H9 (cell line): ENCODE measurements at regions not wholly inside any gene's neighbourhood (a gene's known extent, or its start where the extent isn't known, plus 50 kb on each side); places are given as distances from the start of the nearest gene placed in this dataset.

ENCODE experiments used
- DNase-seq: peaks from one replicate; pipeline ENCODE4 v3.0.0-alpha.2; 2017
- H2AFZ ChIP-seq: one replicate; pipeline ENCODE4 v1.6.1; 2013; ENCODE audit warnings: mild to moderate bottlenecking, low read length, control low read depth, moderate library complexity
- H2AK5ac ChIP-seq: 2 replicates; pipeline ENCODE4 v1.6.1; 2013; ENCODE audit warnings: low read length, control low read depth, mixed read lengths; ENCODE audit not compliant: insufficient read length
- H2BK120ac ChIP-seq: one replicate; pipeline ENCODE4 v1.6.1; 2013; ENCODE audit warnings: low read depth, mild to moderate bottlenecking, low read length, control low read depth, inconsistent platforms; ENCODE audit not compliant: poor library complexity, severe bottlenecking
- H2BK12ac ChIP-seq: 2 replicates; pipeline ENCODE4 v1.6.1; 2013; ENCODE audit warnings: low read length, control low read depth, mixed read lengths, low read depth; ENCODE audit not compliant: insufficient read length
- H2BK15ac ChIP-seq: 2 replicates; pipeline ENCODE4 v1.6.1; 2013; ENCODE audit warnings: low read depth, low read length, control low read depth
- H2BK20ac ChIP-seq: one replicate; pipeline ENCODE4 v1.6.1; 2013; ENCODE audit warnings: low read depth, mild to moderate bottlenecking, low read length, control low read depth, inconsistent platforms; ENCODE audit not compliant: poor library complexity, severe bottlenecking
- H2BK5ac ChIP-seq: 2 replicates; pipeline ENCODE4 v1.6.1; 2013; ENCODE audit warnings: low read length, control low read depth, mixed read lengths; ENCODE audit not compliant: insufficient read length
- H3K14ac ChIP-seq: 2 replicates; pipeline ENCODE4 v1.6.1; 2013; ENCODE audit warnings: low read length, control low read depth; ENCODE audit not compliant: insufficient read depth
- H3K18ac ChIP-seq: 2 replicates; pipeline ENCODE4 v1.6.1; 2013; ENCODE audit warnings: low read depth, mild to moderate bottlenecking, mixed read lengths, low read length, control low read depth; ENCODE audit not compliant: insufficient read length
- H3K23ac ChIP-seq: 2 replicates; pipeline ENCODE4 v1.6.1; 2013; ENCODE audit warnings: low read length, control low read depth, mixed read lengths, low read depth; ENCODE audit not compliant: insufficient read length
- H3K23me2 ChIP-seq: 2 replicates; pipeline ENCODE4 v1.6.1; 2013; ENCODE audit warnings: low read depth, mild to moderate bottlenecking, mixed read lengths, low read length, control low read depth; ENCODE audit not compliant: insufficient read length, poor library complexity, severe bottlenecking
- H3K27ac ChIP-seq: 2 replicates; pipeline ENCODE4 v1.5.1; 2013; ENCODE audit warnings: low read length, control low read depth, mixed read lengths, low read depth; ENCODE audit not compliant: insufficient read length
- H3K27me3 ChIP-seq: 2 replicates; pipeline ENCODE4 v1.6.1; 2013; ENCODE audit warnings: low read length, control low read depth, inconsistent platforms; ENCODE audit not compliant: insufficient read depth
- H3K4ac ChIP-seq: 2 replicates; pipeline ENCODE4 v1.6.1; 2013; ENCODE audit warnings: low read depth, mild to moderate bottlenecking, control low read depth, inconsistent platforms, low read length, moderate library complexity
- H3K4me1 ChIP-seq: 2 replicates; pipeline ENCODE4 v1.6.1; 2013; ENCODE audit warnings: low read length, control low read depth, inconsistent platforms; ENCODE audit not compliant: insufficient read depth
- H3K4me2 ChIP-seq: 2 replicates; pipeline ENCODE4 v1.6.1; 2013; ENCODE audit warnings: low read length, control low read depth, mixed read lengths; ENCODE audit not compliant: insufficient read length, insufficient read depth
- H3K56ac ChIP-seq: 2 replicates; pipeline ENCODE4 v1.6.1; 2013; ENCODE audit warnings: low read depth, mild to moderate bottlenecking, mixed read lengths, low read length, control low read depth; ENCODE audit not compliant: insufficient read length
- H3K79me1 ChIP-seq: 2 replicates; pipeline ENCODE4 v1.6.1; 2013; ENCODE audit warnings: low read depth, mild to moderate bottlenecking, moderate library complexity, low read length, control low read depth, inconsistent platforms; ENCODE audit not compliant: insufficient read depth, poor library complexity, severe bottlenecking
- H3K79me2 ChIP-seq: 2 replicates; pipeline ENCODE4 v1.6.1; 2013; ENCODE audit warnings: low read length, control low read depth, inconsistent platforms; ENCODE audit not compliant: insufficient read depth
- H3K9ac ChIP-seq: 2 replicates; pipeline ENCODE4 v1.6.1; 2013; ENCODE audit warnings: low read length, control low read depth, mixed read lengths; ENCODE audit not compliant: insufficient read length; ENCODE audit errors: extremely low read depth
- H3K9me3 ChIP-seq: one replicate; pipeline ENCODE4 v1.6.1; 2013; ENCODE audit warnings: low read depth, low read length, inconsistent platforms; ENCODE audit not compliant: control insufficient read depth
- H3T11ph ChIP-seq: one replicate; pipeline ENCODE4 v1.6.1; 2013; ENCODE audit warnings: mild to moderate bottlenecking, low read length, control low read depth, inconsistent platforms
- H4K20me1 ChIP-seq: one replicate; pipeline ENCODE4 v1.6.1; 2013; ENCODE audit not compliant: control insufficient read depth, insufficient read length, insufficient read depth
- H4K5ac ChIP-seq: 2 replicates; pipeline ENCODE4 v1.6.1; 2013; ENCODE audit warnings: low read depth, mild to moderate bottlenecking, mixed read lengths, low read length, control low read depth; ENCODE audit not compliant: insufficient read length
- H4K8ac ChIP-seq: replicated peaks from 2 replicates; pipeline ENCODE4 v1.6.1; 2013; ENCODE audit warnings: low read length, control low read depth, mixed read lengths, low read depth; ENCODE audit not compliant: insufficient read length
- H4K91ac ChIP-seq: 2 replicates; pipeline ENCODE4 v1.6.1; 2013; ENCODE audit warnings: low read depth, mild to moderate bottlenecking, moderate library complexity, mixed read lengths, low read length, control low read depth; ENCODE audit not compliant: insufficient read length
- H3K27ac Mint-ChIP-seq, 3 experiments: 2 replicates in 2 of 3; 3 replicates in 1 of 3; pipeline ENCODE4 v1.8.0; 2020 to 2021; ENCODE audit warnings: mixed read lengths in 3 of 3, mild to moderate bottlenecking in 1 of 3, moderate library complexity in 1 of 3
- H3K27me3 Mint-ChIP-seq: 2 replicates; pipeline ENCODE4 v1.8.0; 2021; ENCODE audit warnings: low read depth, mild to moderate bottlenecking, moderate library complexity, mixed read lengths
- H3K36me3 Mint-ChIP-seq, 3 experiments: 2 replicates in 2 of 3; 3 replicates in 1 of 3; pipeline ENCODE4 v1.8.0; 2020 to 2021; ENCODE audit warnings: low read depth in 3 of 3, mixed read lengths in 3 of 3; ENCODE audit not compliant: insufficient read depth in 1 of 3
- H3K4me1 Mint-ChIP-seq, 2 experiments: 2 replicates each; pipeline ENCODE4 v1.8.0; 2020; ENCODE audit warnings: mixed read lengths in 2 of 2
- H3K4me3 Mint-ChIP-seq, 2 experiments: 2 replicates in 1 of 2; 3 replicates in 1 of 2; pipeline ENCODE4 v1.8.0; 2020 to 2021; ENCODE audit warnings: mild to moderate bottlenecking in 2 of 2, mixed read lengths in 2 of 2, moderate library complexity in 1 of 2
- H3K9me3 Mint-ChIP-seq, 2 experiments: 2 replicates in 1 of 2; 3 replicates in 1 of 2; pipeline ENCODE4 v1.8.0; 2020; ENCODE audit warnings: mild to moderate bottlenecking in 2 of 2, mixed read lengths in 2 of 2, moderate library complexity in 1 of 2
- WGBS: extraction: QIAGEN DNeasy Blood & Tissue Kit; methylation state at CpG from one replicate; pipeline ENCODE4 v1.1.7; 2013; ENCODE audit warnings: missing lambda C conversion rate, low lambda C conversion rate, mixed read lengths; ENCODE audit not compliant: insufficient read length; ENCODE audit errors: extremely low coverage; 5-methylcytosine and 5-hydroxymethylcytosine counted together
- TF ChIP-seq, protein P1 (sequence below): fragments of 200-600 bp; sonication (generic); conservative IDR thresholded peaks from 3 replicates; pipeline ENCODE4 v1.8.0; 2021; ENCODE audit warnings: antibody characterized with exemption, mild to moderate bottlenecking

DNA sequence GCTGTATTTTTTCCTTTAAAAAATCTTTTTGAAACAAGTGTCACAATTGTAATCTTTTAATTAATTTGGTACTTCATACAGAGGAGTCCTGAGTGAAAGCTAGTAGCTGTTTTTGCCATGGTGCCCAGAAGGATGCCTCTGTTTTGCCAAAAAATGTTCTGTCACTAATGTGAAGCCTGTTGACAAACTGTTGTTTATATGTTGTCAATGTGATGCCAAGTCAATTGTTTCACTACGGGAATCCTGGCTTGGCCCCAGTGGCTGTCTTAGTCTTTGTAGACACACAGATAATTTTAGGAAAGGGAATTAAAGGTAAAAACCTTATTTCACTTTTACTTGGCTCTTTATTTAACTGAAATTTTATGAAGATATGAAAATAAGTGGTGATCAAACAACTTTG, 706.4 kb upstream of the MMS22L start:
- no peak overlapping the region for H2AFZ ChIP-seq
- no peak overlapping the region for H2BK20ac ChIP-seq
- no peak overlapping the region for H2BK120ac ChIP-seq
- no peak overlapping the region for H4K8ac ChIP-seq
- no peak overlapping the region for H3T11ph ChIP-seq
- no peak overlapping the region for H2BK5ac ChIP-seq
- H3K36me3 Mint-ChIP-seq: no peaks in the 10 kb centered on the region
- H3K4me3 Mint-ChIP-seq: no peak overlapping the region
- H2BK15ac ChIP-seq: no peak overlapping the region
- no peaks in the 10 kb centered on the region for H4K20me1 ChIP-seq
- no peaks in the 10 kb centered on the region for H3K9me3 ChIP-seq
- peaks cover 3% of the 10 kb centered on the region; the same call in 1 of the 2 replicates for H3K4me1 ChIP-seq
- no peaks in the 10 kb centered on the region for H3K23me2 ChIP-seq
- TF ChIP-seq, protein P1, sequence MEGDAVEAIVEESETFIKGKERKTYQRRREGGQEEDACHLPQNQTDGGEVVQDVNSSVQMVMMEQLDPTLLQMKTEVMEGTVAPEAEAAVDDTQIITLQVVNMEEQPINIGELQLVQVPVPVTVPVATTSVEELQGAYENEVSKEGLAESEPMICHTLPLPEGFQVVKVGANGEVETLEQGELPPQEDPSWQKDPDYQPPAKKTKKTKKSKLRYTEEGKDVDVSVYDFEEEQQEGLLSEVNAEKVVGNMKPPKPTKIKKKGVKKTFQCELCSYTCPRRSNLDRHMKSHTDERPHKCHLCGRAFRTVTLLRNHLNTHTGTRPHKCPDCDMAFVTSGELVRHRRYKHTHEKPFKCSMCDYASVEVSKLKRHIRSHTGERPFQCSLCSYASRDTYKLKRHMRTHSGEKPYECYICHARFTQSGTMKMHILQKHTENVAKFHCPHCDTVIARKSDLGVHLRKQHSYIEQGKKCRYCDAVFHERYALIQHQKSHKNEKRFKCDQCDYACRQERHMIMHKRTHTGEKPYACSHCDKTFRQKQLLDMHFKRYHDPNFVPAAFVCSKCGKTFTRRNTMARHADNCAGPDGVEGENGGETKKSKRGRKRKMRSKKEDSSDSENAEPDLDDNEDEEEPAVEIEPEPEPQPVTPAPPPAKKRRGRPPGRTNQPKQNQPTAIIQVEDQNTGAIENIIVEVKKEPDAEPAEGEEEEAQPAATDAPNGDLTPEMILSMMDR: no peak
- no peak overlapping the region for H3K56ac ChIP-seq
- H3K27ac Mint-ChIP-seq: no peak overlapping the region
- no peak overlapping the region for H4K91ac ChIP-seq
- H3K14ac ChIP-seq: no peak overlapping the region
- no peak overlapping the region for H3K4me2 ChIP-seq
- DNase-seq: no peak
- H3K79me1 ChIP-seq: no peaks in the 10 kb centered on the region
- H3K9me3 Mint-ChIP-seq: no peaks in the 10 kb centered on the region
- H3K27me3 ChIP-seq: no peaks in the 10 kb centered on the region
- no peak overlapping the region for H3K18ac ChIP-seq
- no peak overlapping the region for H3K27ac ChIP-seq
- no peak overlapping the region for H3K23ac ChIP-seq
- no peak overlapping the region for H4K5ac ChIP-seq
- H2AK5ac ChIP-seq: no peak overlapping the region
- no peaks in the 10 kb centered on the region for H3K79me2 ChIP-seq
- H3K27me3 Mint-ChIP-seq: no peaks in the 10 kb centered on the region
- no peak overlapping the region for H3K9ac ChIP-seq
- no peak overlapping the region for H3K4ac ChIP-seq
- H2BK12ac ChIP-seq: no peak overlapping the region
- no peaks in the 10 kb centered on the region for H3K4me1 Mint-ChIP-seq
- no CpG with 5 or more reads among the region's 1 CpG for WGBS
